Mucosa of descending colon (tissue), 3 donors: ENCODE measurements at regions not wholly inside any gene's neighbourhood (a gene's known extent, or its start where the extent isn't known, plus 50 kb on each side); places are given as distances from the start of the nearest gene placed in this dataset.

ENCODE experiments used
- ATAC-seq: fragments of 200-7000 bp; cut with Tn5 transposase; one replicate; pipeline ENCODE4 v1.9.1; 2020; ENCODE audit warnings: mild to moderate bottlenecking, moderate library complexity
- DNase-seq, 3 donors: peaks; one replicate each; pipeline ENCODE4 v3.0.0-alpha.2; 2020
- H3K36me3 ChIP-seq: fragments of 200-600 bp; one replicate; pipeline ENCODE4 v1.8.0; 2021; ENCODE audit warnings: low read depth, mild to moderate bottlenecking
- H3K4me1 ChIP-seq: fragments of 200-600 bp; one replicate; pipeline ENCODE4 v1.8.0; 2021; ENCODE audit warnings: low read depth, mild to moderate bottlenecking
- H3K4me3 ChIP-seq: fragments of 200-600 bp; one replicate; pipeline ENCODE4 v1.8.0; 2021; ENCODE audit warnings: mild to moderate bottlenecking
- H3K9me3 ChIP-seq: fragments of 200-600 bp; one replicate; pipeline ENCODE4 v1.8.0; 2021; ENCODE audit warnings: mild to moderate bottlenecking
- CTCF ChIP-seq: fragments of 200-600 bp; IDR thresholded peaks from one replicate; pipeline ENCODE4 v1.8.0; 2022; ENCODE audit warnings: antibody characterized with exemption, mild to moderate bottlenecking
- intact Hi-C, 2 donors: fragments of 100-400 bp; cut with DNase I in 1 of 2; cut with micrococcal nuclease in 1 of 2; formaldehyde crosslinking; loops; one replicate each; pipeline versions ENCODE4 v1.11.0 to v1.11.1; 2022; cut with DNase I, micrococcal nuclease
- donor health status: DM: no; HTN: no; CAD: no; lungs with moderate emphysema.
- donor health status: DM: no; HTN: no; CAD: no.
- donor health status: DM: no; HTN: yes; CAD: no.

DNA sequence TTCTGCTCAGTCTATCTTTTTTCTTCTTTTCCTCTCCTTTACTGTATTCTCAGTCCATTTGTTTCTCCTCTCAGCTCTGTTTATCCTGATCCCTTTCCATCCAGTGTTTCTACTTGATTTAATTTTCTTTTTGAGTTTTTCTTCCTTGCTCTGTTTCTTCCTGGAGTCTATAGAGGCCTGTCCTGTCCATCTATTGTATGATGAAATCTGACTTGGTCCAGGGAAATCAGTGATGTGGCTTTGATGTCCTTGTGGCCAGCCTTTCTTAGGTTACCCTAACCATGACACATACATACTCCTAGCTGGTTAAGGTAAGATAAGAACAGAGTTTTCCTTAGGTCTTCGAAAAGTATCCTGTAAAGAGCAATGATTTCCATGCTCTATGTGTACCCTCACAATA, 89.3 kb upstream of the LNX1 start:
- no peak overlapping the region for H3K4me3 ChIP-seq
- no peaks in the 10 kb centered on the region for H3K36me3 ChIP-seq
- H3K9me3 ChIP-seq, result no peaks in the 10 kb centered on the region
- TF ChIP-seq CTCF, result no peak
- no peak for ATAC-seq
- no peak for DNase-seq
- no peaks in the 10 kb centered on the region for H3K4me1 ChIP-seq
- intact Hi-C loops, result no loop called here

- Histone ChIP-seq H3K4me3 (no peak overlapping the region), H3K36me3 (no peaks in the 10 kb centered on the region), H3K9me3 (no peaks in the 10 kb centered on the region), H3K4me1 (no peaks in the 10 kb centered on the region)
- TF ChIP-seq CTCF, result no peak
- DNase-seq, result no peak
- no peak for ATAC-seq
- intact Hi-C loops, result no loop called here
These were observed 88.9 kb upstream of the LNX1 start for GRCh38 chr4:53680168-53680567.

DNA sequence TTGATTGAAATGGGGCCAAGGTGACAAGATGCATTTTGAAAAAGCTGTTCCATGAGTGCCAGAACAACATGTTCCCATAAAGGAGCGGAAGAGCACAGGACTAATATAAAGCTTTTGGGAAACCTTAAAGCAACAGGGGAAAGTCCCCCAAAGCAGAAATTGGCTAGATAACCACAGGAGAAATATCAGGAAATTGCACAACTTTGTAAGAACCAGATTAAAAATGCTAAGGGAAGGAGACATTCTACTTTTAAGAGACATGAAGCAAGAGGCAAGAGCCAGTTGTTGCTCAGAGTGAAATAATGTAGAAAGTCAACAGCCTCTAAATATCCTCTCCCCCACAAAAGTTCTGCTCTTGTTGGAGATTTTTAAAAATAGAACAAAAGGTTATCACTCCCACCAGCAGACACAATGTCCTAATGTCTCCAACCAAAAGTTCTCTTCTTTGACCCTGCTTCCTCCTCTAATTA, 85.2 kb upstream of the LNX1 start:
- H3K36me3 ChIP-seq, result no peaks in the 10 kb centered on the region
- ATAC-seq, result no peak
- no peak overlapping the region for H3K4me3 ChIP-seq
- intact Hi-C loops, result no loop called here
- DNase-seq, result no peak
- no peak for TF ChIP-seq CTCF
- H3K4me1 ChIP-seq, result no peaks in the 10 kb centered on the region
- no peaks in the 10 kb centered on the region for H3K9me3 ChIP-seq

DNA sequence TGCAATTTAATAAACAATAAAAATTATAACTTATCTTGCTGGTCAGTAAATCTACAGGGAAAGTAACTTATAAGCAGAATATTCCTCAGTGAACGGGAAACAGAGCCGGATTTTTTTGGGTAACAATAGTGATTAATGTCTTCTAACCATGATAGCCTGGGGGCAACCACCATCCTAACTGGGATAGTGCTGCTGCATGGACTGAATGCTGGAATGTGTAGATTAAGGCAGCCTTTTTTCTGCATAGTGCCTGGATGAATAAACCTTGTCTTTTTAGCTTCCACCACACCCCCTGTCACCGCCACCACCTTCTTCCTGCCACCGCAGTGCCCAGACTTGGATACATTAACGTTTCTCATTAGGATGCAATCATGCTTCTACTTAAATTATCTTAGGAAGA, 83.6 kb upstream of the LNX1 start:
- TF ChIP-seq CTCF, result no peak
- no peaks in the 10 kb centered on the region for H3K4me1 ChIP-seq
- no peak for DNase-seq
- H3K36me3 ChIP-seq, result no peaks in the 10 kb centered on the region
- no peak for ATAC-seq
- intact Hi-C loops, result no loop called here
- no peak overlapping the region for H3K4me3 ChIP-seq
- no peaks in the 10 kb centered on the region for H3K9me3 ChIP-seq

DNA sequence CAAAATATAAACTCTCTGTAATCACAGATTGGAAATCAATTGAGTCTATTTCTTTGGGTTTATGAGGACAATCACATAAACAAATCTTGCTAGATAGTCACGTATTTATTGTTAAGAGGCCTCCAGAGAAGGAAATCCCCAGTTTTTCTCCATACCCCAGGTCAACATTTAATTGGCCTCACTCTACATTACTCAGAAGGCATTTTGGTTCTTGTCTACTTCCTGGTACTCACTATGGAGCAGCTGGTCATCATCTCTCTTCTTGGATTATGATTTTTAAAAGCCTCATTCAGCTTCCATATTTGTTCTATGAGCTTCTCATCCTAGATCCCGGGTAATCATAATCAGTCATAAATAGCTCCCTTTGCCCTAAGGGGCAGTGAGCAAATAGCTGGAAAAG, 81.6 kb upstream of the LNX1 start:
- no peak for TF ChIP-seq CTCF
- ATAC-seq, result peak; percentile 50

GRCh38 chr4:53671757-53672156, 80.5 kb upstream of the LNX1 start:
- intact Hi-C loops, result no loop called here
- DNase-seq (peak in 1 of 3 donors; percentile 24), ATAC-seq (peak; percentile 69)
- no peak for TF ChIP-seq CTCF
- H3K4me1 ChIP-seq, result no peaks in the 10 kb centered on the region
- no peaks in the 10 kb centered on the region for H3K9me3 ChIP-seq
- no peaks in the 10 kb centered on the region for H3K36me3 ChIP-seq
- H3K4me3 ChIP-seq, result no peak overlapping the region

More for the DNA sequence above, 81.6 kb upstream of the LNX1 start:
- intact Hi-C loops, result no loop called here
- Histone ChIP-seq H3K4me1 (no peaks in the 10 kb centered on the region), H3K36me3 (no peaks in the 10 kb centered on the region), H3K4me3 (no peak overlapping the region), H3K9me3 (no peaks in the 10 kb centered on the region)
- DNase-seq, result no peak
